Hepatocyte (in vitro differentiated cells): ENCODE measurements at regions not wholly inside any gene's neighbourhood (a gene's known extent, or its start where the extent isn't known, plus 50 kb on each side); places are given as distances from the start of the nearest gene placed in this dataset.
"Not testable (repeated sequence)": the region's sequence is repeated elsewhere in the genome, so short reads cannot be mapped to it uniquely, and the experiment has no call there.

Source experiments
- DNase-seq: peaks from one replicate; pipeline ENCODE4 v3.0.0-alpha.2; 2016; ENCODE audit warnings: low spot score
- H2AFZ ChIP-seq: fragments of 200-600 bp; sonication (generic); 2 replicates; pipeline ENCODE4 v1.6.0; 2016; ENCODE audit warnings: antibody characterized with exemption, mild to moderate bottlenecking
- H3K27ac ChIP-seq: fragments of 200-600 bp; sonication (generic); 2 replicates; pipeline ENCODE4 v1.5.1; 2016; ENCODE audit warnings: mild to moderate bottlenecking
- H3K27me3 ChIP-seq: fragments of 200-600 bp; sonication (generic); 2 replicates; pipeline ENCODE4 v1.6.1; 2016
- H3K36me3 ChIP-seq: fragments of 200-600 bp; sonication (generic); replicated peaks from 2 replicates; pipeline ENCODE4 v1.5.1; 2016; ENCODE audit warnings: low read depth; ENCODE audit not compliant: insufficient read depth
- H3K4me1 ChIP-seq: fragments of 200-600 bp; sonication (generic); 2 replicates; pipeline ENCODE4 v1.5.1; 2016; ENCODE audit warnings: mild to moderate bottlenecking, moderate library complexity; ENCODE audit not compliant: insufficient read depth
- H3K4me2 ChIP-seq: fragments of 200-600 bp; sonication (generic); 2 replicates; pipeline ENCODE4 v1.6.0; 2016
- H3K4me3 ChIP-seq: fragments of 200-600 bp; sonication (generic); 2 replicates; pipeline ENCODE4 v1.5.1; 2016; ENCODE audit warnings: mild to moderate bottlenecking
- H3K79me2 ChIP-seq: fragments of 200-600 bp; sonication (generic); 2 replicates; pipeline ENCODE4 v1.6.0; 2017; ENCODE audit warnings: mild to moderate bottlenecking
- H3K9me2 ChIP-seq: fragments of 200-600 bp; sonication (generic); replicated peaks from 2 replicates; pipeline ENCODE4 v1.6.0; 2017; ENCODE audit warnings: mild to moderate bottlenecking; ENCODE audit not compliant: insufficient read depth
- H3K9me3 ChIP-seq: fragments of 200-600 bp; sonication (generic); 2 replicates; pipeline ENCODE4 v1.5.1; 2016; ENCODE audit warnings: low read depth, mild to moderate bottlenecking
- H4K20me1 ChIP-seq: fragments of 200-600 bp; sonication (generic); 2 replicates; pipeline ENCODE4 v1.6.0; 2016; ENCODE audit warnings: mild to moderate bottlenecking; ENCODE audit not compliant: insufficient read depth, poor library complexity, severe bottlenecking
- CTCF ChIP-seq: fragments of 200-600 bp; sonication (generic); IDR thresholded peaks from 2 replicates; pipeline ENCODE4 v1.5.1; 2016; ENCODE audit warnings: antibody characterized with exemption, mild to moderate bottlenecking; ENCODE audit not compliant: poor library complexity
- EZH2 ChIP-seq: fragments of 200-600 bp; sonication (generic); IDR thresholded peaks from 2 replicates; pipeline ENCODE4 v1.6.1; 2016; ENCODE audit warnings: antibody characterized with exemption, mild to moderate bottlenecking, borderline replicate concordance
- EZH2phosphoT487 ChIP-seq: fragments of 200-600 bp; sonication (generic); IDR thresholded peaks from one replicate; pipeline ENCODE4 v1.6.1; 2018; ENCODE audit warnings: antibody characterized with exemption, mild to moderate bottlenecking, low read depth, moderate library complexity; ENCODE audit not compliant: unreplicated experiment, severe bottlenecking
- WGBS: methylation state at CpG from one replicate; pipeline ENCODE4 v1.1.6; 2016; ENCODE audit warnings: low lambda C conversion rate; ENCODE audit errors: missing lambda C conversion rate; 5-methylcytosine and 5-hydroxymethylcytosine counted together

- not testable (repeated sequence) for DNase-seq, H4K20me1 ChIP-seq
- 7% methylated on average over 6 of the region's 6 CpGs for WGBS
Measured at GRCh38 chr12:34123092-34123491, 100.8 kb downstream of the ALG10 start.

GRCh38 chr12:34124608-34125007, 102.3 kb downstream of the ALG10 start:
- no peak overlapping the region for H2AFZ ChIP-seq

More at GRCh38 chr12:34123092-34123491, 100.8 kb downstream of the ALG10 start:
- not testable (repeated sequence) for H2AFZ ChIP-seq, H3K4me1 ChIP-seq, H3K4me3 ChIP-seq, H3K79me2 ChIP-seq, H3K9me2 ChIP-seq, H3K36me3 ChIP-seq, H3K27me3 ChIP-seq, H3K27ac ChIP-seq, H3K4me2 ChIP-seq, H3K9me3 ChIP-seq
- peak; percentile 49 for TF ChIP-seq CTCF

GRCh38 chr12:34126239-34126641, 103.9 kb downstream of the ALG10 start:
- no peaks in the 10 kb centered on the region for H3K9me3 ChIP-seq
- no peak overlapping the region for H3K4me2 ChIP-seq
- H2AFZ ChIP-seq: no peak overlapping the region
- no peaks in the 10 kb centered on the region for H3K36me3 ChIP-seq
- H4K20me1 ChIP-seq: no peaks in the 10 kb centered on the region
- H3K9me2 ChIP-seq: no peaks in the 10 kb centered on the region
- no peak for TF ChIP-seq EZH2
- no peak for TF ChIP-seq EZH2phosphoT487
- no peak for TF ChIP-seq CTCF
- no peaks in the 10 kb centered on the region for H3K27me3 ChIP-seq
- no peak overlapping the region for H3K27ac ChIP-seq
- no peaks in the 10 kb centered on the region for H3K79me2 ChIP-seq
- no peak overlapping the region for H3K4me3 ChIP-seq
- 76% methylated on average over 9 of the region's 9 CpGs for WGBS
- DNase-seq: no peak
- H3K4me1 ChIP-seq: no peaks in the 10 kb centered on the region

More at GRCh38 chr12:34124608-34125007, 102.3 kb downstream of the ALG10 start:
- no peaks in the 10 kb centered on the region for H3K36me3 ChIP-seq
- no peaks in the 10 kb centered on the region for H3K9me3 ChIP-seq
- no peaks in the 10 kb centered on the region for H3K79me2 ChIP-seq
- H3K4me1 ChIP-seq: no peaks in the 10 kb centered on the region
- TF ChIP-seq CTCF (no peak), EZH2phosphoT487 (no peak), EZH2 (no peak)
- 79% methylated on average over 8 of the region's 8 CpGs for WGBS
- DNase-seq: no peak
- H4K20me1 ChIP-seq: no peaks in the 10 kb centered on the region
- H3K4me2 ChIP-seq: no peak overlapping the region
- no peaks in the 10 kb centered on the region for H3K27me3 ChIP-seq
- H3K4me3 ChIP-seq: no peak overlapping the region
- H3K9me2 ChIP-seq: no peaks in the 10 kb centered on the region
- no peak overlapping the region for H3K27ac ChIP-seq

- H3K9me2 ChIP-seq: no peaks in the 10 kb centered on the region
- no peak overlapping the region for H2AFZ ChIP-seq
- no peak overlapping the region for H3K4me3 ChIP-seq
- H3K27ac ChIP-seq: no peak overlapping the region
- WGBS: 93% methylated on average over 1 of the region's 1 CpG
- no peaks in the 10 kb centered on the region for H3K9me3 ChIP-seq
- no peaks in the 10 kb centered on the region for H3K27me3 ChIP-seq
- no peaks in the 10 kb centered on the region for H4K20me1 ChIP-seq
- H3K79me2 ChIP-seq: no peaks in the 10 kb centered on the region
- H3K36me3 ChIP-seq: no peaks in the 10 kb centered on the region
- TF ChIP-seq CTCF: no peak
- no peak for TF ChIP-seq EZH2phosphoT487
- no peak for TF ChIP-seq EZH2
- H3K4me1 ChIP-seq: no peaks in the 10 kb centered on the region
- no peak for DNase-seq
- no peak overlapping the region for H3K4me2 ChIP-seq
Measured at GRCh38 chr12:34126805-34127204, 104.5 kb downstream of the ALG10 start.

- not testable (repeated sequence) for DNase-seq, H3K4me3 ChIP-seq, H3K4me2 ChIP-seq, H3K9me3 ChIP-seq, H3K36me3 ChIP-seq, H3K79me2 ChIP-seq, H3K4me1 ChIP-seq, H3K27ac ChIP-seq, H4K20me1 ChIP-seq, H2AFZ ChIP-seq, H3K27me3 ChIP-seq, H3K9me2 ChIP-seq
- 51% methylated on average over 2 of the region's 2 CpGs for WGBS
Measured at GRCh38 chr12:34127379-34127778, 105.1 kb downstream of the ALG10 start.
